ENCODE measurements at regions not wholly inside any gene's neighbourhood (a gene's known extent, or its start where the extent isn't known, plus 50 kb on each side); places are given as distances from the start of the nearest gene placed in this dataset.

DNA sequence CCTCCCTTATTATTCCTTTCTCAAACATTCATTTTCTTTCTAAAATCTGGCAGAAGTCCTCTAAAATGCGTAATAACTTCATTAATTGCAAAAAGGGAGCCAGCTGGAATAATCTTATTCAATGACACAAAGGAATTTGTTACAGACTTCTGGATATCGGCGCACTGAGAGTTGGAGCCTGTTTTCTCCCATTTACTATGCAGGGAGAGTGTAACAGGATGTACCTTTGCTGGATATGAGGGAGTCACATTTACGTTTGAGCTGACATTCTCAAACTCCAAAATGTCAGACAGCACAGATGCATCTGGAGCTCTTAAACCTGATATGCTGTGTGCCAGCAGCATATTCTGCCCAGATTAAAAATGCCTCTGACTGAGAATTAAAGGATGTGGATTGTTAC is 275.3 kb downstream of the TMX3 start:
- Histone ChIP-seq H3K27me3 (ENCODE audit: control insufficient read depth, insufficient read depth, low read length) (no peaks in the 10 kb centered on the region), H3K36me3 (replicated peaks; ENCODE audit: control insufficient read depth, insufficient read depth, low read length) (no peaks in the 10 kb centered on the region), H3K4me3 (ENCODE audit: insufficient read depth, low read depth, low read length) (no peak overlapping the region)
- no peak for DNase-seq

DNA sequence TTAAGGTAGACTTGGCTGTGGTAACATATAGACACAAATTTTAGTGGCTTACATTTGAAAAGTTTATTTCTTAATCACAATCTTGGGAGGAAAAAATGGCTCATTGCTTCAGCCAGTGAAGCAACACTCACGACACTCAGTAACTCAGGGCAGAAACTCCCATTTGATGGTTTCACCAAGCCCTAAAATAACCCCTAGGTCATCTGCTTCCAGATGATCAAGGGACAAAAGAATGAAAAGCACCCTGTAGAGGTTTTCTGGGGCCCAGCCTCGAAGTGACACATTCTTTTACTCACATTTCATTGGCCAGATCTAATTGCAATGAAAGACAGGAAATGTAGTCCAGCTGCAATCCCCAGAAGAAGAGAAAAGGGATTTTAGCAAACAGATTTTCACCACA is 275.9 kb downstream of the TMX3 start:
- H3K36me3 ChIP-seq (replicated peaks; ENCODE audit: control insufficient read depth, insufficient read depth, low read length): no peaks in the 10 kb centered on the region
- H3K4me3 ChIP-seq (ENCODE audit: insufficient read depth, low read depth, low read length): no peak overlapping the region
- no peak for DNase-seq
- H3K27me3 ChIP-seq (ENCODE audit: control insufficient read depth, insufficient read depth, low read length): no peaks in the 10 kb centered on the region

GRCh38 chr18:68438536-68438935 is 276.4 kb downstream of the TMX3 start:
- Histone ChIP-seq H3K27me3 (ENCODE audit: control insufficient read depth, insufficient read depth, low read length) (no peaks in the 10 kb centered on the region), H3K4me3 (ENCODE audit: insufficient read depth, low read depth, low read length) (no peak overlapping the region), H3K36me3 (replicated peaks; ENCODE audit: control insufficient read depth, insufficient read depth, low read length) (no peaks in the 10 kb centered on the region)
- no peak for DNase-seq

DNA sequence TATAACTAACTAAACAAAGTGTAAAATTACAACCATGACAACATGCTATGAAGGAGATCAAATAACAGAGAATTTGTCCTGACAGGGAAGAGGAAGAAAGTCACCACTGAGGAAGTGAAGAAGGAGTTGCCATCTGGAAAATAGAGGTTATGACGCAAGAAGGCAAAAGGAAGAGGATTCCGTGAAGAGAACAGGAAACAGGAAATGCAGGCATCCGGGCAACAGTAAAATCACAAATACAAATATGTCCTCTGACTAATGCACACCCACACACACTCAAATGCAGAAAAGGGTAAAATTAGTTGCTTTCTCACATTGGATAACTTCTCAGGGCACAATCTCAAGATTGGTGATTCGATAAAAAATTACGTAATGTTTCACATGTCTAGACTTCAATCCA is 278.4 kb downstream of the TMX3 start:
- no peaks in the 10 kb centered on the region for H3K36me3 ChIP-seq (replicated peaks; ENCODE audit: control insufficient read depth, insufficient read depth, low read length)
- no peak for DNase-seq
- no peak overlapping the region for H3K4me3 ChIP-seq (ENCODE audit: insufficient read depth, low read depth, low read length)
- no peaks in the 10 kb centered on the region for H3K27me3 ChIP-seq (ENCODE audit: control insufficient read depth, insufficient read depth, low read length)

- no peak for DNase-seq
- H3K27me3 ChIP-seq (ENCODE audit: control insufficient read depth, insufficient read depth, low read length): no peaks in the 10 kb centered on the region
- H3K4me3 ChIP-seq (ENCODE audit: insufficient read depth, low read depth, low read length): no peak overlapping the region
- no peaks in the 10 kb centered on the region for H3K36me3 ChIP-seq (replicated peaks; ENCODE audit: control insufficient read depth, insufficient read depth, low read length)
Measured at GRCh38 chr18:68435581-68435980, 279.3 kb downstream of the TMX3 start.

- no peak overlapping the region for H3K4me3 ChIP-seq (ENCODE audit: insufficient read depth, low read depth, low read length)
- DNase-seq: no peak
- no peaks in the 10 kb centered on the region for H3K36me3 ChIP-seq (replicated peaks; ENCODE audit: control insufficient read depth, insufficient read depth, low read length)
- H3K27me3 ChIP-seq (ENCODE audit: control insufficient read depth, insufficient read depth, low read length): no peaks in the 10 kb centered on the region
Measured at GRCh38 chr18:68431922-68432198, 283.0 kb downstream of the TMX3 start.

GRCh38 chr18:68431111-68431921 is 283.6 kb downstream of the TMX3 start:
- no peak for DNase-seq
- no peak overlapping the region for H3K4me3 ChIP-seq (ENCODE audit: insufficient read depth, low read depth, low read length)
- no peaks in the 10 kb centered on the region for H3K36me3 ChIP-seq (replicated peaks; ENCODE audit: control insufficient read depth, insufficient read depth, low read length)
- H3K27me3 ChIP-seq (ENCODE audit: control insufficient read depth, insufficient read depth, low read length): no peaks in the 10 kb centered on the region

- DNase-seq: no peak
- Histone ChIP-seq H3K36me3 (replicated peaks; ENCODE audit: control insufficient read depth, insufficient read depth, low read length) (no peaks in the 10 kb centered on the region), H3K4me3 (ENCODE audit: insufficient read depth, low read depth, low read length) (no peak overlapping the region), H3K27me3 (ENCODE audit: control insufficient read depth, insufficient read depth, low read length) (no peaks in the 10 kb centered on the region)
Measured at GRCh38 chr18:68429841-68430240, 285.1 kb downstream of the TMX3 start.

GRCh38 chr18:68429111-68429510 is 285.8 kb downstream of the TMX3 start:
- Histone ChIP-seq H3K27me3 (ENCODE audit: control insufficient read depth, insufficient read depth, low read length) (no peaks in the 10 kb centered on the region), H3K4me3 (ENCODE audit: insufficient read depth, low read depth, low read length) (no peak overlapping the region), H3K36me3 (replicated peaks; ENCODE audit: control insufficient read depth, insufficient read depth, low read length) (no peaks in the 10 kb centered on the region)
- DNase-seq: no peak

- DNase-seq: no peak
- Histone ChIP-seq H3K36me3 (replicated peaks; ENCODE audit: control insufficient read depth, insufficient read depth, low read length) (no peaks in the 10 kb centered on the region), H3K4me3 (ENCODE audit: insufficient read depth, low read depth, low read length) (no peak overlapping the region), H3K27me3 (ENCODE audit: control insufficient read depth, insufficient read depth, low read length) (no peaks in the 10 kb centered on the region)
Measured at GRCh38 chr18:68428661-68429060, 286.2 kb downstream of the TMX3 start.

- no peak for DNase-seq
- no peak overlapping the region for H3K4me3 ChIP-seq (ENCODE audit: insufficient read depth, low read depth, low read length)
- H3K36me3 ChIP-seq (replicated peaks; ENCODE audit: control insufficient read depth, insufficient read depth, low read length): no peaks in the 10 kb centered on the region
- H3K27me3 ChIP-seq (ENCODE audit: control insufficient read depth, insufficient read depth, low read length): no peaks in the 10 kb centered on the region
Measured at GRCh38 chr18:68427951-68428401, 286.9 kb downstream of the TMX3 start.

DNA sequence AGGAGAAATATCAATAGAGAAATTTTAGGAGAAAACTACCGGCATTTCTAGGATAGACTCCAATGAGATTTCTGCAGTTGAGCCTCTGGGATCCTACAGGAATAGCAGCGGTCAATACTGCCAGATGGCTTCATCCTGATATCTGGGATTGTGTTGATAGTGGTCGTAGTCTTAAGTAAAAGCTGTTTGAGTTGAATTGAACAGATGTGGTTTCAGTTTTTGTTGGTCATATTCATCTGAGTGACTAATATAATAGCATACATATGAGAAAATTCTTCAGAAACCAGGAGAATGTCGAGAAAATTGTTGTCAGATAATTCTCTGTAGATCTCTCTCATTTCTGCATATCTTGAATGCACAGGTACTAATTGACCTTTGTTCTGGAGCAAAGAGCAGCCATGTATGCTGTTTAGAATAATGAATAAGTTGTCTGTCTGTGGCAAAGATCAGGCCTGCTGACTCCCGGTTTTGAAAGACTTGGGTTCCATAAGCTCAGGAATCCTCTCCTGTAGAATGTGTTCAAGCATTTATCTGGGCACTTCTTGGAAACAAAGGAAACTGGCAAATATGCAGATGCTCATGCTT is 288.1 kb downstream of the TMX3 start:
- no peak for DNase-seq
- H3K4me3 ChIP-seq (ENCODE audit: insufficient read depth, low read depth, low read length): no peak overlapping the region

DNA sequence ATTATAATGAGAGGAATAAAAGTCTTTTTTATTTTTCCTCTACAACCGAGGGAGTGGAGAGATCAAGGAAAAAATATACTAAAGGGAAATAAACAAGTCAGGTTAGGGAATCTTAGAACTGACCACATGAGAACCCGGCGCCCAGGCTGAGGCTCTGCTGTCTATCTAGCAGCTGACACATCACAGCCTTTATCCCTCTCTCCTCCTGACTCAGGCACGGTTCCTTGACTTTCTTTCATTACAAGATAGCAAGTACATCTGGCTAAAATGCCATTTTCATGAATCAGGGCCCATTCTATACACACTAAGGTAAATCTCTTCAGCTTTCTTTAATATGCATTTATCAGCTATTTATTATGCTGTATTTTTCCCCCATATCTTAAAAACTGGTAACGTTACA is 296.0 kb downstream of the TMX3 start:
- DNase-seq: no peak
- Histone ChIP-seq H3K4me3 (ENCODE audit: insufficient read depth, low read depth, low read length) (no peak overlapping the region), H3K36me3 (replicated peaks; ENCODE audit: control insufficient read depth, insufficient read depth, low read length) (no peaks in the 10 kb centered on the region), H3K27me3 (ENCODE audit: control insufficient read depth, insufficient read depth, low read length) (no peaks in the 10 kb centered on the region)

More for the DNA sequence above, 288.1 kb downstream of the TMX3 start:
- H3K36me3 ChIP-seq (replicated peaks; ENCODE audit: control insufficient read depth, insufficient read depth, low read length): no peaks in the 10 kb centered on the region
- no peaks in the 10 kb centered on the region for H3K27me3 ChIP-seq (ENCODE audit: control insufficient read depth, insufficient read depth, low read length)

DNA sequence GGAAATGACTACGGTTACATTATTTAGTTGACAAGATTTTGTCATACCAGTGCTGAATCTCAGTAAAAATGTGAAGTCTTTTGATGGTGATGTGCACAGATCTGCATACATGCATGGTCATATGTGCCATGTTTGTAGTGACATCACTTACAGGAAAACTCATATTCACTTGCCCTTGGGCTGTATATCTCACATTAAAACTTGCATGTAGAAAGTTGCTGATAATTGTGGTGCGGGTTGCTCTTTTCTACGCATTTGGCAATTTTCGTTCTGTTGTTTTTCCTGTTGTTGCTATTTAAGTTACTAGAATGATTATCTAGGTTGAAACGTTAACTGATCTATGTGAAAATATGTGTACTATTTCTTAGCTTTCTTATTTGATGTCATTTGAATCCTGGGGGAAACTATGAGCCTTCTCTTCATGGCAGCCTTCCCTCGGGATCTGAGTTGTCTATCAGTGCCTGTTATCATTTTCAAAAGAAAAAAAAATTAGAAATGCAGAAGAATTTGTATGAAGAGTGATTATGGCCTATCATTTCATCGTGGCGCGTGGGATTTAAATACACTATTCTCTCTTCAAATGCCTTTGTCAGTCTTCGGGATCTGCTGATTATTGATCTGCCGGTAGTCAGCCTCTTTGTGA is 296.6 kb downstream of the TMX3 start:
- no peaks in the 10 kb centered on the region for H3K27me3 ChIP-seq (ENCODE audit: control insufficient read depth, insufficient read depth, low read length)
- H3K36me3 ChIP-seq (replicated peaks; ENCODE audit: control insufficient read depth, insufficient read depth, low read length): no peaks in the 10 kb centered on the region
- no peak overlapping the region for H3K4me3 ChIP-seq (ENCODE audit: insufficient read depth, low read depth, low read length)
- no peak for DNase-seq

- H3K27me3 ChIP-seq (ENCODE audit: control insufficient read depth, insufficient read depth, low read length): no peaks in the 10 kb centered on the region
- no peak for DNase-seq
- H3K4me3 ChIP-seq (ENCODE audit: insufficient read depth, low read depth, low read length): no peak overlapping the region
- H3K36me3 ChIP-seq (replicated peaks; ENCODE audit: control insufficient read depth, insufficient read depth, low read length): no peaks in the 10 kb centered on the region
Measured at GRCh38 chr18:68417826-68418225, 297.1 kb downstream of the TMX3 start.
